HepG2 (cell line): ENCODE measurements at regions not wholly inside any gene's neighbourhood (a gene's known extent, or its start where the extent isn't known, plus 50 kb on each side); places are given as distances from the start of the nearest gene placed in this dataset.

Experiments used
- STAG1 ChIP-seq: sonication (generic); formaldehyde crosslinking; IDR thresholded peaks from 2 replicates; pipeline ENCODE4 v1.4.0; 2020; ENCODE audit warnings: missing genetic modification reagents
- ZHX2 ChIP-seq, 2 experiments: sonication (generic) in 1 of 2; formaldehyde crosslinking in 1 of 2; IDR thresholded peaks; 2 replicates each; pipeline versions ENCODE4 v1.6.1 to v1.9.0; 2014 to 2022; ENCODE audit warnings: antibody characterized with exemption in 1 of 2, borderline replicate concordance in 1 of 2, inconsistent platforms in 1 of 2, low read depth in 1 of 2, missing genetic modification reagents in 1 of 2
- ZNF318 ChIP-seq: sonication (generic); formaldehyde crosslinking; IDR thresholded peaks from 2 replicates; pipeline ENCODE4 v1.4.0; 2020; ENCODE audit warnings: mild to moderate bottlenecking, missing genetic modification reagents

GRCh38 chr2:180733330-180733729, 247.1 kb upstream of the UBE2E3 start (continued):
- TF ChIP-seq ZNF318 (CRISPR knock-in tag) (no peak), ZHX2 (IDR thresholded peaks at IDR 0.05; ENCODE audit: low read depth) (no peak), ZHX2 (CRISPR knock-in tag; IDR thresholded peaks at IDR 0.05; ENCODE audit: borderline replicate concordance) (no peak), STAG1 (CRISPR knock-in tag) (peak; percentile 37; the same call in 1 of the 2 replicates)
